ENCODE measurements at regions not wholly inside any gene's neighbourhood (a gene's known extent, or its start where the extent isn't known, plus 50 kb on each side); places are given as distances from the start of the nearest gene placed in this dataset.

- FAIRE-seq (no peak), DNase-seq (ENCODE audit: low read depth, low spot score) (no peak), ATAC-seq (no peak)
- Histone ChIP-seq H3K9ac (ENCODE audit: control insufficient read depth, insufficient read depth, low read length) (no peak overlapping the region), H3K27me3 (replicated peaks in 1 of 2; ENCODE audit: control insufficient read depth in 2 of 2, insufficient read depth in 2 of 2, low read length in 1 of 2) (no peaks in the 10 kb centered on the region), H2AFZ (ENCODE audit: control insufficient read depth, low read depth, low read length) (no peak overlapping the region), H3K4me2 (ENCODE audit: control insufficient read depth, insufficient read depth) (no peak overlapping the region), H3K79me2 (ENCODE audit: control insufficient read depth, insufficient read depth, low read length) (no peaks in the 10 kb centered on the region), H3K4me3 (no peak overlapping the region), H4K20me1 (ENCODE audit: control insufficient read depth, insufficient read depth) (no peaks in the 10 kb centered on the region), H3K36me3 (ENCODE audit: control insufficient read depth in 2 of 2, insufficient read depth in 2 of 2, low read length in 1 of 2) (no peaks in the 10 kb centered on the region), H3K27ac (ENCODE audit: control insufficient read depth, insufficient read depth) (no peak overlapping the region), H3K4me1 (ENCODE audit: control insufficient read depth, insufficient read depth, low read length) (no peaks in the 10 kb centered on the region), H3K9me3 (replicated peaks; ENCODE audit: control insufficient read depth, insufficient read depth, low read length) (no peaks in the 10 kb centered on the region)
- intact Hi-C loops (cut with micrococcal nuclease; ENCODE audit: unreplicated experiment) = no loop called here
- no TSS peak for BruUV-seq (replicated peaks)
- SMC1A ChIA-PET (ENCODE audit: uncharacterized antibody, unreplicated experiment) = no interaction called here
- TF ChIP-seq ZZZ3 (IDR thresholded peaks at IDR 0.05; ENCODE audit: control insufficient read depth, insufficient read length, low read depth) (no peak), CEBPZ (IDR thresholded peaks at IDR 0.05; ENCODE audit: low read depth, low read length) (no peak), IRF3 (IDR thresholded peaks at IDR 0.05) (no peak), ZNF207 (IDR thresholded peaks at IDR 0.05; ENCODE audit: borderline replicate concordance) (no peak), STAT1 (conservative IDR thresholded peaks at IDR 0.05) (no peak), SMC3 (IDR thresholded peaks at IDR 0.05; ENCODE audit: borderline replicate concordance, low read length) (no peak), USF2 (IDR thresholded peaks at IDR 0.05; ENCODE audit: borderline replicate concordance, low read depth, low read length) (no peak), ZBTB33 (IDR thresholded peaks at IDR 0.05) (no peak), FOXK2 (IDR thresholded peaks at IDR 0.05) (no peak), SIX5 (IDR thresholded peaks at IDR 0.05; ENCODE audit: low read depth, low read length, severe bottlenecking) (no peak), SREBF2 (IDR thresholded peaks at IDR 0.05; ENCODE audit: low read length) (no peak), MYB (IDR thresholded peaks at IDR 0.05; ENCODE audit: borderline replicate concordance, low read depth, low read length) (no peak), CEBPB (IDR thresholded peaks at IDR 0.05; ENCODE audit: borderline replicate concordance in 1 of 2, low read depth in 2 of 2, low read length in 2 of 2) (no peak), BRCA1 (IDR thresholded peaks at IDR 0.05; ENCODE audit: low read depth, low read length) (no peak), SUZ12 (IDR thresholded peaks at IDR 0.05; ENCODE audit: unreplicated experiment) (no peak), EGR1 (IDR thresholded peaks at IDR 0.05; ENCODE audit: borderline replicate concordance in 1 of 2, low read depth in 2 of 2, low read length in 2 of 2) (no peak), NFYA (IDR thresholded peaks at IDR 0.05; ENCODE audit: borderline replicate concordance, low read depth, low read length) (no peak), GABPA (IDR thresholded peaks at IDR 0.05; ENCODE audit: low read depth) (no peak), RUNX3 (IDR thresholded peaks at IDR 0.05; ENCODE audit: low read length) (no peak), EED (IDR thresholded peaks at IDR 0.05; ENCODE audit: low read depth) (no peak)
- RAD21 ChIA-PET (ENCODE audit: unreplicated experiment) = no interaction called here
- CTCF ChIA-PET = interaction anchor here (0.6 kb wide), 1 partner anchor 8 kb away, joined by 3 read pairs; no protein-coding TSS in a partner anchor
- POLR2A ChIA-PET = no interaction called here
- in situ Hi-C loops (cut with MboI) = no loop called here
- 11% methylated on average over 3 of the region's 3 CpGs for WGBS (ENCODE audit: insufficient coverage, insufficient replicate concordance, low lambda C conversion rate, missing lambda C conversion rate)
These were observed 755.7 kb upstream of the CELF4 start for GRCh38 chr18:38321262-38321661.

Measured in GM12878 (cell line).